Effector memory CD4-positive, alpha-beta T cell (primary cell): ENCODE measurements at regions not wholly inside any gene's neighbourhood (a gene's known extent, or its start where the extent isn't known, plus 50 kb on each side); places are given as distances from the start of the nearest gene placed in this dataset.
"Not testable (repeated sequence)": the region's sequence is repeated elsewhere in the genome, so short reads cannot be mapped to it uniquely, and the experiment has no call there.

Experiments used
- DNase-seq, 3 donors: peaks; one replicate each; pipeline ENCODE4 v3.0.0-alpha.2; 2020
- H3K27ac ChIP-seq: 2 replicates; pipeline ENCODE4 v1.7.0; 2013; ENCODE audit warnings: mild to moderate bottlenecking, low read length, moderate library complexity; ENCODE audit not compliant: insufficient read depth, poor library complexity, severe bottlenecking
- H3K27me3 ChIP-seq: replicated peaks from 2 replicates; pipeline ENCODE4 v1.7.0; 2013; ENCODE audit warnings: mild to moderate bottlenecking, low read length; ENCODE audit not compliant: insufficient read depth, control insufficient read depth, poor library complexity, severe bottlenecking
- H3K36me3 ChIP-seq: 2 replicates; pipeline ENCODE4 v1.7.0; 2013; ENCODE audit warnings: mild to moderate bottlenecking, low read length, moderate library complexity; ENCODE audit not compliant: control insufficient read depth, insufficient read depth
- H3K4me1 ChIP-seq: 2 replicates; pipeline ENCODE4 v1.7.0; 2013; ENCODE audit warnings: low read length, mild to moderate bottlenecking; ENCODE audit not compliant: control insufficient read depth, insufficient read depth, poor library complexity, severe bottlenecking
- H3K4me3 ChIP-seq: 2 replicates; pipeline ENCODE4 v1.7.0; 2013; ENCODE audit warnings: low read length, low read depth, mild to moderate bottlenecking; ENCODE audit not compliant: insufficient read depth, poor library complexity, severe bottlenecking
- H3K9me3 ChIP-seq: 2 replicates; pipeline ENCODE4 v1.7.0; 2013; ENCODE audit warnings: mild to moderate bottlenecking, low read length, moderate library complexity; ENCODE audit not compliant: control insufficient read depth

DNA sequence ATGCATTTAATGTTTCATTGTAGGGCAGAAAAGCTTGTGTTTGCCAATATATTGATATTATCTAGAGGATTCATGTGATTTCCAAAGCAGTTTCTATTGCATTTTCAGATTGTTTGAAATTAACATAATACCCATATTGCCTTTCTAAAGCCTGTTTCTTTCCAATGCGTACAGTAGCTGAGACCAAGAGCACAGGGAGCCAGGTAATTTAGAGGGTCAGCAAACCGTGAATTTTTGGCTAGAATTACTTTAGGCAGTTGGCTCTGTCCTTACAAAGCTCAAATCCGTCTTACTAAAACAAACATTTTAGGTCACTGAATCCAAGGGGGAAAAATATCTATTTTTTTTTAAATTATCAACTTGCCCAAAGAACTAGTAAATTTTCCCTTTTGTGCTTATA lies 604.9 kb upstream of the ADARB2 start:
- Histone ChIP-seq H3K36me3 (no peaks in the 10 kb centered on the region), H3K27ac (no peak overlapping the region), H3K4me3 (no peak overlapping the region), H3K4me1 (no peaks in the 10 kb centered on the region), H3K27me3 (no peaks in the 10 kb centered on the region), H3K9me3 (no peaks in the 10 kb centered on the region)
- no peak for DNase-seq

- Histone ChIP-seq H3K4me3 (no peak overlapping the region), H3K36me3 (no peaks in the 10 kb centered on the region), H3K4me1 (no peaks in the 10 kb centered on the region), H3K27me3 (no peaks in the 10 kb centered on the region), H3K9me3 (no peaks in the 10 kb centered on the region), H3K27ac (no peak overlapping the region)
- no peak for DNase-seq
Observed at GRCh38 chr10:2340831-2341647, 603.7 kb upstream of the ADARB2 start.

- no peaks in the 10 kb centered on the region for H3K9me3 ChIP-seq
- H3K36me3 ChIP-seq: no peaks in the 10 kb centered on the region
- H3K4me3 ChIP-seq: no peak overlapping the region
- no peaks in the 10 kb centered on the region for H3K4me1 ChIP-seq
- H3K27me3 ChIP-seq: no peaks in the 10 kb centered on the region
- DNase-seq: no peak
- H3K27ac ChIP-seq: no peak overlapping the region
Observed at GRCh38 chr10:2335626-2336025, 598.3 kb upstream of the ADARB2 start.

GRCh38 chr10:2334575-2334974 lies 597.2 kb upstream of the ADARB2 start:
- H3K27ac ChIP-seq: no peak overlapping the region
- no peak overlapping the region for H3K4me3 ChIP-seq
- no peaks in the 10 kb centered on the region for H3K4me1 ChIP-seq
- no peaks in the 10 kb centered on the region for H3K36me3 ChIP-seq
- H3K9me3 ChIP-seq: no peaks in the 10 kb centered on the region
- H3K27me3 ChIP-seq: no peaks in the 10 kb centered on the region
- DNase-seq: no peak

- Histone ChIP-seq H3K4me1 (no peaks in the 10 kb centered on the region), H3K27me3 (no peaks in the 10 kb centered on the region), H3K4me3 (no peak overlapping the region), H3K36me3 (no peaks in the 10 kb centered on the region), H3K27ac (no peak overlapping the region), H3K9me3 (no peaks in the 10 kb centered on the region)
- no peak for DNase-seq
Observed at GRCh38 chr10:2329082-2329481, 591.8 kb upstream of the ADARB2 start.

DNA sequence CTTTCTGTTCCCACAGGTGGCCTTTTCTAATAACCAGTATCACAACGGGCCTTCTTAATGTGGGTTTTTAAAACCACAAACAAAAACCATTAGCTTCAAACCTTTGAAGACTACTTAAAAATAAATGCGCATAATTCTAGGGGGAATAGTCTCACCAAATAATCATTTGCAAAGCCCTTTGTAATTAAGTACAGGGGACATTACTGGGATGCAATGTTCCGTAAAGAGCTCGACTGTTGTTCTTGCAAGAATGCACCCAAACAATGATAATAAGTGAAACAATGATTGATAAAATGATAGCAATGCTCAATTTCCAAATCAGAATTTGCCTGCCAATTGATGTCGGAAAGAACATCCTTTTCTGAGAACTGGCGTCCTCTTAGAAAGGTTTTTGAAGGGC lies 589.1 kb upstream of the ADARB2 start:
- no peaks in the 10 kb centered on the region for H3K9me3 ChIP-seq
- no peaks in the 10 kb centered on the region for H3K27me3 ChIP-seq
- H3K27ac ChIP-seq: no peak overlapping the region
- DNase-seq: no peak
- H3K4me3 ChIP-seq: no peak overlapping the region
- H3K4me1 ChIP-seq: no peaks in the 10 kb centered on the region
- no peaks in the 10 kb centered on the region for H3K36me3 ChIP-seq

DNA sequence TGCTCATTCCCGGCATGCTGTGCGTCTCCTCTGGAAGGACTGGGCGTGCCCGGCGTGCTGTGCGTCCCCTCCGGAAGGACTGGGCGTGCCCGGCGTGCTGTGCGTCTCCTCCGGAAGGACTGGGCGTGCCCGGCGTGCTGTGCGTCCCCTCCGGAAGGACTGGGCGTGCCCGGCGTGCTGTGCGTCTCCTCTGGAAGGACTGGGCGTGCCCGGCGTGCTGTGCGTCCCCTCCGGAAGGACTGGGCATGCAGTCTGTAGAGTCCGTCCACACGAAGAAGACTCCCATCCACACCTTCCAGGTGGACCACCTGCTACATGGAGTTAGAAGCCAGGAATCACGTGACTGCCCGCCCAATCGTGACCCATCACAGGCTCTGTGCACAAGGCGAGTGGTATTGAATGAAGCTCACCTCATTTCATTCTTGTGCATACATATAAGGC lies 577.7 kb upstream of the ADARB2 start:
- not testable (repeated sequence) for H3K4me3 ChIP-seq

GRCh38 chr10:2306081-2306480 lies 568.8 kb upstream of the ADARB2 start:
- no peak overlapping the region for H3K4me3 ChIP-seq
- no peaks in the 10 kb centered on the region for H3K9me3 ChIP-seq
- no peaks in the 10 kb centered on the region for H3K27me3 ChIP-seq
- no peak for DNase-seq
- no peaks in the 10 kb centered on the region for H3K4me1 ChIP-seq
- no peak overlapping the region for H3K27ac ChIP-seq
- H3K36me3 ChIP-seq: no peaks in the 10 kb centered on the region

More for the DNA sequence above, 577.7 kb upstream of the ADARB2 start:
- H3K27me3 ChIP-seq, H3K27ac ChIP-seq, H3K4me1 ChIP-seq, H3K36me3 ChIP-seq, DNase-seq, H3K9me3 ChIP-seq: not testable (repeated sequence)

DNA sequence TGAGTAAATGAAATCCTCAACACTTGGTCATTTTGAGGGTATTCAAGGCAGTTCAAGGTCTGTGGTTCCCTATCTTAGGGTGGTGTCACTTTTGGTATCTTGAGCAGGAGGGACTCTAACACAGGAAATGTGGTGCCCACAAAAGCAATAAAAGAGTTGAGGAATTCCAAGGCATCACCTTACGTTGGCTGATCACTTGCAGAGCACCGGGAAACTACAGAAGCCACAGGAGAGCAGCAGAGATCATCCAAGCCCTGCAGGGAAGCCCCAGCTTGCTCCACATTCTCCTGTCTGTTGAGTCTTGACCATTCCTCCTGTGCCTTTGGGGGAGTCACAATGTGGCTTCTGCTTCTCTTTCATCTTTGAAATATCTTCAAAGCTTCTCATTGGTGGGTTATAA lies 565.8 kb upstream of the ADARB2 start:
- Histone ChIP-seq H3K4me1 (no peaks in the 10 kb centered on the region), H3K27me3 (no peaks in the 10 kb centered on the region), H3K9me3 (no peaks in the 10 kb centered on the region), H3K4me3 (no peak overlapping the region), H3K27ac (no peak overlapping the region), H3K36me3 (no peaks in the 10 kb centered on the region)
- no peak for DNase-seq

- H3K4me1 ChIP-seq: no peaks in the 10 kb centered on the region
- no peak for DNase-seq
- H3K9me3 ChIP-seq: no peaks in the 10 kb centered on the region
- no peak overlapping the region for H3K4me3 ChIP-seq
- no peak overlapping the region for H3K27ac ChIP-seq
- H3K27me3 ChIP-seq: no peaks in the 10 kb centered on the region
- H3K36me3 ChIP-seq: no peaks in the 10 kb centered on the region
Observed at GRCh38 chr10:2301227-2301626, 563.9 kb upstream of the ADARB2 start.
